ENCODE measurements at regions not wholly inside any gene's neighbourhood (a gene's known extent, or its start where the extent isn't known, plus 50 kb on each side); places are given as distances from the start of the nearest gene placed in this dataset.

DNA sequence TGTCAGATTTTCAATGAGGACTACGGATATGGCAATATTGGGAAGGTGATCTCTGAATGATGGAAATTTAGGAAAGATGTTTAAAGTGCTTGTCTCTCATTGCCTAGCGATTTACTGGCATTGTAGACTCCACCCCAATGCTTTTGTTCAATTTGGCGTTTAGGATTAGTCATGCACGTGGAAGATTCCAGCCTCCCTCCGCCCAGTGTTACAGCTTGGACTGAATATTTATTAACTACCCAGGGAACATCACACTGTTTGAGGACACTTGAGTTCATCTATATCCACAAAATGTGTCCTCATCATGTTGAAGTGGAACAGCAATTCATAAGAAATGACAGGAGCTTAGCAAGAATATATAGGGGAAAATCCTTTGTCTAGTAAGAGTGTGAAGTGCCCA lies 738.8 kb upstream of the RBFOX1 start:
- Histone ChIP-seq H3K9me2 (replicated peaks; ENCODE audit: insufficient read depth, low read length) (no peaks in the 10 kb centered on the region), H2AFZ (ENCODE audit: low read depth, low read length, severe bottlenecking) (no peak overlapping the region), H3K4me3 (ENCODE audit: insufficient read depth, low read length, poor library complexity, severe bottlenecking) (no peak overlapping the region), H3K79me2 (ENCODE audit: insufficient read depth, low read length) (no peaks in the 10 kb centered on the region), H3K9me3 (ENCODE audit: insufficient read depth, low read length) (no peaks in the 10 kb centered on the region), H3F3A (ENCODE audit: insufficient read depth) (no peaks in the 10 kb centered on the region), H3K4me2 (ENCODE audit: low read depth, low read length, poor library complexity, severe bottlenecking) (no peak overlapping the region), H3K36me3 (ENCODE audit: low read length) (no peaks in the 10 kb centered on the region), H3K27me3 (ENCODE audit: low read length) (no peaks in the 10 kb centered on the region), H3K9ac (ENCODE audit: low read length) (no peak overlapping the region), H4K20me1 (ENCODE audit: low read depth, low read length) (no peaks in the 10 kb centered on the region), H3K27ac (ENCODE audit: low read depth, low read length) (no peak overlapping the region)
- TF ChIP-seq, protein P1, sequence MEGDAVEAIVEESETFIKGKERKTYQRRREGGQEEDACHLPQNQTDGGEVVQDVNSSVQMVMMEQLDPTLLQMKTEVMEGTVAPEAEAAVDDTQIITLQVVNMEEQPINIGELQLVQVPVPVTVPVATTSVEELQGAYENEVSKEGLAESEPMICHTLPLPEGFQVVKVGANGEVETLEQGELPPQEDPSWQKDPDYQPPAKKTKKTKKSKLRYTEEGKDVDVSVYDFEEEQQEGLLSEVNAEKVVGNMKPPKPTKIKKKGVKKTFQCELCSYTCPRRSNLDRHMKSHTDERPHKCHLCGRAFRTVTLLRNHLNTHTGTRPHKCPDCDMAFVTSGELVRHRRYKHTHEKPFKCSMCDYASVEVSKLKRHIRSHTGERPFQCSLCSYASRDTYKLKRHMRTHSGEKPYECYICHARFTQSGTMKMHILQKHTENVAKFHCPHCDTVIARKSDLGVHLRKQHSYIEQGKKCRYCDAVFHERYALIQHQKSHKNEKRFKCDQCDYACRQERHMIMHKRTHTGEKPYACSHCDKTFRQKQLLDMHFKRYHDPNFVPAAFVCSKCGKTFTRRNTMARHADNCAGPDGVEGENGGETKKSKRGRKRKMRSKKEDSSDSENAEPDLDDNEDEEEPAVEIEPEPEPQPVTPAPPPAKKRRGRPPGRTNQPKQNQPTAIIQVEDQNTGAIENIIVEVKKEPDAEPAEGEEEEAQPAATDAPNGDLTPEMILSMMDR (IDR thresholded peaks at IDR 0.05; ENCODE audit: insufficient read depth, low read length, poor library complexity, severe bottlenecking): no peak
- no peak for TF ChIP-seq EZH2phosphoT487 (conservative IDR thresholded peaks at IDR 0.05; ENCODE audit: low read length)

DNA sequence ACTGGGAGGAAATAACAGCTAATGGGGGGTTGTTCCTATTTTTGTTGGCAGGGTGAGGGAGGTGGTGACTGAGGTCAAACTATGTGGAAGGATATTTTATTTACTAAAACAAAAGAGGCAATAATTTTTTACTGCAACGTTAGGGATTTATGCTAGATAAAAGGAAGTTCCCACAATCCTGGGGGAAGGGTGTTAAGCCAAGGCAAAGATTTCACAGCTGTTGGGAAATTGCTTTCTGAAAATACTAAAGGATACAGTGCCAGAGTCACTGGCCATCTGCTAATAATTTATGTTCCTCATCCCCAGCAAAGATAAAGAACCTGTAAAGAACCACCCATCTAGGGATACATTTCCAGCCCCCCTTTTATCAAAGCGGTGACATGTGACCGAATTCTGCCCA lies 756.0 kb upstream of the RBFOX1 start:
- no peaks in the 10 kb centered on the region for H4K20me1 ChIP-seq (ENCODE audit: low read depth, low read length)
- no peaks in the 10 kb centered on the region; the same call in 1 of the 2 replicates for H3K9me2 ChIP-seq (replicated peaks; ENCODE audit: insufficient read depth, low read length)
- H3F3A ChIP-seq (ENCODE audit: insufficient read depth): no peaks in the 10 kb centered on the region
- no peak for TF ChIP-seq EZH2phosphoT487 (conservative IDR thresholded peaks at IDR 0.05; ENCODE audit: low read length)
- TF ChIP-seq, protein P1 (IDR thresholded peaks at IDR 0.05; ENCODE audit: insufficient read depth, low read length, poor library complexity, severe bottlenecking): no peak
- no peak overlapping the region for H2AFZ ChIP-seq (ENCODE audit: low read depth, low read length, severe bottlenecking)
- no peak overlapping the region for H3K4me2 ChIP-seq (ENCODE audit: low read depth, low read length, poor library complexity, severe bottlenecking)
- no peaks in the 10 kb centered on the region for H3K9me3 ChIP-seq (ENCODE audit: insufficient read depth, low read length)
- H3K9ac ChIP-seq (ENCODE audit: low read length): no peak overlapping the region
- no peak overlapping the region for H3K27ac ChIP-seq (ENCODE audit: low read depth, low read length)
- no peaks in the 10 kb centered on the region for H3K79me2 ChIP-seq (ENCODE audit: insufficient read depth, low read length)
- no peaks in the 10 kb centered on the region for H3K27me3 ChIP-seq (ENCODE audit: low read length)
- H3K36me3 ChIP-seq (ENCODE audit: low read length): no peaks in the 10 kb centered on the region
- no peak overlapping the region for H3K4me3 ChIP-seq (ENCODE audit: insufficient read depth, low read length, poor library complexity, severe bottlenecking)

DNA sequence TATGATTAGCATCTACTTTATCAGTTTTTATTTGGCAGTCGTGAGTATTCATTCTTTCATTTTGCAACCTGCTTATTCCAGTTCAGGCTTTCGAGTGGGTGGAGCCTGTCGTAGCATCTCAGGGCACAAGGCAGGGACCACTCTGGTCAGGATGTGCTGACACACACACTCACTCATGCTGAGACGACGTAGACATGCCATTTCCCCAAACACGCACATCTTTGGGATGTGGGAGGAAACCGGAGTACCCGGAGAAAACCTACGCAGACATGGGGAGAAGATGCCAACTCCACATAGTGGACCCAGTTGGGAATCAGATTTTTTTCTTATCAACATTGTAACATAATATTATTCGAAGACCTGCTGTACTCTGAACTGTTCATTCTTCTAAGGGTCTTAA lies 756.5 kb upstream of the RBFOX1 start:
- H3K36me3 ChIP-seq (ENCODE audit: low read length): no peaks in the 10 kb centered on the region
- no peaks in the 10 kb centered on the region for H4K20me1 ChIP-seq (ENCODE audit: low read depth, low read length)
- H3K79me2 ChIP-seq (ENCODE audit: insufficient read depth, low read length): no peaks in the 10 kb centered on the region
- no peak overlapping the region for H3K27ac ChIP-seq (ENCODE audit: low read depth, low read length)
- H3K9ac ChIP-seq (ENCODE audit: low read length): no peak overlapping the region
- no peak overlapping the region for H3K4me2 ChIP-seq (ENCODE audit: low read depth, low read length, poor library complexity, severe bottlenecking)
- no peaks in the 10 kb centered on the region for H3K9me3 ChIP-seq (ENCODE audit: insufficient read depth, low read length)
- H2AFZ ChIP-seq (ENCODE audit: low read depth, low read length, severe bottlenecking): no peak overlapping the region
- TF ChIP-seq, protein P1 (IDR thresholded peaks at IDR 0.05; ENCODE audit: insufficient read depth, low read length, poor library complexity, severe bottlenecking): no peak
- TF ChIP-seq EZH2phosphoT487 (conservative IDR thresholded peaks at IDR 0.05; ENCODE audit: low read length): no peak
- no peak overlapping the region for H3K4me3 ChIP-seq (ENCODE audit: insufficient read depth, low read length, poor library complexity, severe bottlenecking)
- no peaks in the 10 kb centered on the region for H3F3A ChIP-seq (ENCODE audit: insufficient read depth)
- no peaks in the 10 kb centered on the region for H3K27me3 ChIP-seq (ENCODE audit: low read length)
- no peaks in the 10 kb centered on the region; the same call in 1 of the 2 replicates for H3K9me2 ChIP-seq (replicated peaks; ENCODE audit: insufficient read depth, low read length)

All from SU-DHL-6 (cell line).